Breast epithelium (tissue), 3 donors: ENCODE measurements at regions not wholly inside any gene's neighbourhood (a gene's known extent, or its start where the extent isn't known, plus 50 kb on each side); places are given as distances from the start of the nearest gene placed in this dataset.
"Not testable (repeated sequence)": the region's sequence is repeated elsewhere in the genome, so short reads cannot be mapped to it uniquely, and the experiment has no call there.

Source experiments
- POLR2A ChIP-seq: fragments of 450-650 bp; IDR thresholded peaks from one replicate; pipeline ENCODE4 v1.6.1; 2016; ENCODE audit warnings: antibody characterized with exemption, mild to moderate bottlenecking, moderate library complexity
- POLR2AphosphoS5 ChIP-seq, 3 donors: sonication (generic); formaldehyde crosslinking; IDR thresholded peaks; one replicate each; pipeline ENCODE4 v1.6.1; 2017; ENCODE audit warnings: antibody characterized with exemption in 3 of 3
- TF ChIP-seq, protein P1 (sequence below), 3 donors: fragments of 450-650 bp; IDR thresholded peaks; one replicate each; pipeline ENCODE4 v1.5.1; 2016 to 2017; ENCODE audit warnings: antibody characterized with exemption in 3 of 3, mild to moderate bottlenecking in 3 of 3, moderate library complexity in 3 of 3

- TF ChIP-seq, protein P1, sequence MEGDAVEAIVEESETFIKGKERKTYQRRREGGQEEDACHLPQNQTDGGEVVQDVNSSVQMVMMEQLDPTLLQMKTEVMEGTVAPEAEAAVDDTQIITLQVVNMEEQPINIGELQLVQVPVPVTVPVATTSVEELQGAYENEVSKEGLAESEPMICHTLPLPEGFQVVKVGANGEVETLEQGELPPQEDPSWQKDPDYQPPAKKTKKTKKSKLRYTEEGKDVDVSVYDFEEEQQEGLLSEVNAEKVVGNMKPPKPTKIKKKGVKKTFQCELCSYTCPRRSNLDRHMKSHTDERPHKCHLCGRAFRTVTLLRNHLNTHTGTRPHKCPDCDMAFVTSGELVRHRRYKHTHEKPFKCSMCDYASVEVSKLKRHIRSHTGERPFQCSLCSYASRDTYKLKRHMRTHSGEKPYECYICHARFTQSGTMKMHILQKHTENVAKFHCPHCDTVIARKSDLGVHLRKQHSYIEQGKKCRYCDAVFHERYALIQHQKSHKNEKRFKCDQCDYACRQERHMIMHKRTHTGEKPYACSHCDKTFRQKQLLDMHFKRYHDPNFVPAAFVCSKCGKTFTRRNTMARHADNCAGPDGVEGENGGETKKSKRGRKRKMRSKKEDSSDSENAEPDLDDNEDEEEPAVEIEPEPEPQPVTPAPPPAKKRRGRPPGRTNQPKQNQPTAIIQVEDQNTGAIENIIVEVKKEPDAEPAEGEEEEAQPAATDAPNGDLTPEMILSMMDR (IDR thresholded peaks at IDR 0.05), result not testable (repeated sequence)
- TF ChIP-seq POLR2A; POLR2AphosphoS5 (IDR thresholded peaks at IDR 0.05): not testable (repeated sequence)
These were observed 233.9 kb upstream of the PLGLB2 start for GRCh38 chr2:87514034-87514433.
